GM12892 (cell line): ENCODE measurements at regions not wholly inside any gene's neighbourhood (a gene's known extent, or its start where the extent isn't known, plus 50 kb on each side); places are given as distances from the start of the nearest gene placed in this dataset.

Experiments used
- POLR2A ChIP-seq: IDR thresholded peaks from 2 replicates; pipeline ENCODE4 v1.6.1; 2011; ENCODE audit warnings: low read depth, low read length, control low read depth
- POLR2AphosphoS5 ChIP-seq: IDR thresholded peaks from 2 replicates; pipeline ENCODE4 v1.6.1; 2011; ENCODE audit warnings: low read depth, low read length, control low read depth
- TAF1 ChIP-seq: IDR thresholded peaks from 2 replicates; pipeline ENCODE4 v1.6.1; 2011; ENCODE audit warnings: low read depth, mild to moderate bottlenecking, control low read depth, low read length, borderline replicate concordance

DNA sequence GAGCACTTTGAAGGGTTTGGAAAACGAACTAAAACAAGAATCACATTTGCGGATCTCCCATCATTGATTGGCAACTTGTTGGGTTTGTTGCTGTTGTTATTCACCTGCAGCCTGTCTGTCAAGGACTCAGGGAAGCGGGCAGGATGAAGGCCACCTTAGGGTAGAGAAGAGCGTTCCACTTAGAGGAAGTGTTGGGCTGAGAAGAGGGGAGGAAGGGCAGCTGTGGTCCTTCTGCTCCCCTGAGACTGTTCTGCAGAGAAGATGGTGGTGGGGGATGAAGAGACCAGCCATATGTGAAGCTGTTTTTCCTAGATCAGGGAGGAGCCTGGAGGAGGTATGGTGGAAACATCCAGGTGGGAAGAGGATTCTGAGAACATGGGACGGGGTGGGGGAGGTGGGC, 70.6 kb upstream of the CPEB4 start:
- TF ChIP-seq POLR2A, result no peak
- no peak for TF ChIP-seq TAF1
- TF ChIP-seq POLR2AphosphoS5, result no peak
